ENCODE measurements at regions not wholly inside any gene's neighbourhood (a gene's known extent, or its start where the extent isn't known, plus 50 kb on each side); places are given as distances from the start of the nearest gene placed in this dataset.

GRCh38 chr17:14901376-14901775 lies 363.8 kb downstream of the PMP22 start:
- DNase-seq: no peak

GRCh38 chr17:14886200-14886739 lies 378.9 kb downstream of the PMP22 start:
- no peak for DNase-seq

GRCh38 chr17:14882131-14882530 lies 383.0 kb downstream of the PMP22 start:
- DNase-seq: no peak

- no peak for DNase-seq
Measured at GRCh38 chr17:14875557-14876412, 389.3 kb downstream of the PMP22 start.

- DNase-seq: no peak
Measured at GRCh38 chr17:14873996-14874395, 391.1 kb downstream of the PMP22 start.

- DNase-seq: no peak
Measured at GRCh38 chr17:14873540-14873939, 391.6 kb downstream of the PMP22 start.

- DNase-seq: no peak
Measured at GRCh38 chr17:14871921-14872320, 393.2 kb downstream of the PMP22 start.

- no peak for DNase-seq
Measured at GRCh38 chr17:14866266-14866665, 398.9 kb downstream of the PMP22 start.

GRCh38 chr17:14864127-14864526 lies 401.0 kb downstream of the PMP22 start:
- DNase-seq: no peak

- DNase-seq: peak in 1 of 2 donors; percentile 23
Measured at GRCh38 chr17:14859542-14859941, 405.6 kb downstream of the PMP22 start.

- DNase-seq: no peak
Measured at GRCh38 chr17:14856176-14856575, 408.9 kb downstream of the PMP22 start.

GRCh38 chr17:14854691-14855090 lies 410.4 kb downstream of the PMP22 start:
- no peak for DNase-seq

GRCh38 chr17:14845591-14846281 lies 419.4 kb downstream of the PMP22 start:
- no peak for DNase-seq

GRCh38 chr17:14843086-14843795 lies 421.9 kb downstream of the PMP22 start:
- DNase-seq: no peak

GRCh38 chr17:14840616-14841231 lies 424.4 kb downstream of the PMP22 start:
- no peak for DNase-seq

GRCh38 chr17:14838567-14838966 lies 426.6 kb downstream of the PMP22 start:
- DNase-seq: no peak

- DNase-seq: no peak
Measured at GRCh38 chr17:14833201-14833785, 431.8 kb downstream of the PMP22 start.

GRCh38 chr17:14831491-14831890 lies 433.6 kb downstream of the PMP22 start:
- DNase-seq: no peak

- no peak for DNase-seq
Measured at GRCh38 chr17:14827396-14827919, 437.7 kb downstream of the PMP22 start.

GRCh38 chr17:14826358-14826757 lies 438.8 kb downstream of the PMP22 start:
- DNase-seq: peak; percentile 15 to 21

GRCh38 chr17:14818469-14818868 lies 446.7 kb downstream of the PMP22 start:
- no peak for DNase-seq

Measured in right lung (tissue), 2 donors.